NCI-H460 (cell line): ENCODE measurements at regions not wholly inside any gene's neighbourhood (a gene's known extent, or its start where the extent isn't known, plus 50 kb on each side); places are given as distances from the start of the nearest gene placed in this dataset.
A peak's percentile ranks its signal among the peaks of the same experiment; 100 is the strongest.
"Not testable (repeated sequence)": the region's sequence is repeated elsewhere in the genome, so short reads cannot be mapped to it uniquely, and the experiment has no call there.

Experiments
- DNase-seq: peaks from one replicate; pipeline ENCODE4 v3.0.0-alpha.2; 2016; ENCODE audit warnings: low read depth; ENCODE audit errors: extremely low read depth

DNA sequence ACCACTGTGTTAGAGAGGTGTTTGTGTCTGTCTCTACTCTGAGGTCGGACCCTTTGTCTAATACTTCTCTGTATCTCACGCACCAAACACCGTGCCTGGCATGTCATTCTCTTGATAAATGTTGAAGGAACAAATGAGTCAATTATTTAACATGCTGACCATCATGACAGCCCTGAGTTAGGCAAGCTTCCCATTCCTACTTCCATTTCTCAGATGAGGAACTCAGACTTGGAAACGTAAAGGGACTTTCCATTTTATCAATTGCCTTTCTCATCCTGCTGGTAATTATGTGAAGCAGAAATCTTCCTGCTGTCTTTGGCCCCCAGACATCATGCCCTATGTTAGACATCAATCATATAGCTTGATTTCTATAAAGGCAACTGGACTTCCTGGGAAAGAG lies 227.0 kb upstream of the ECI2 start:
- no peak for DNase-seq

DNA sequence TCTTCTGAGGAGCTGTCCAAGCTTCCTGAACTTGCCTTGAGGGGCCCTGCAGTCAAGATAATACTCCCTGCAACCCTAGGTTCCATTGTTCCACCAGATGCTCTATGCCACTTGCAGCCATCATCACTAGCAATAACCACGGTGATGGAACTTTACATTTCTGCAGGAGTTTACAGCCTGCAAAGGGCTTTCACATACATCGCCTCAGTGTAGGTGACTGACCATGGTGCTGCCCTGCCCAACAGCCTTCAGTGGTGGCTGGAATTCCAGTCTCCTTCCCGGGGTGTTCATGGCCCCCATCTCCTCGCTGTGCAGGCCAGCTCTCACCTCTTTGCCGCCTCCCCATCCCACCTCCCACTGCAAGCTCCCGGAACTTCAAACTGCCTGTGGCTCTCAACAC lies 225.5 kb upstream of the ECI2 start:
- DNase-seq: no peak

DNA sequence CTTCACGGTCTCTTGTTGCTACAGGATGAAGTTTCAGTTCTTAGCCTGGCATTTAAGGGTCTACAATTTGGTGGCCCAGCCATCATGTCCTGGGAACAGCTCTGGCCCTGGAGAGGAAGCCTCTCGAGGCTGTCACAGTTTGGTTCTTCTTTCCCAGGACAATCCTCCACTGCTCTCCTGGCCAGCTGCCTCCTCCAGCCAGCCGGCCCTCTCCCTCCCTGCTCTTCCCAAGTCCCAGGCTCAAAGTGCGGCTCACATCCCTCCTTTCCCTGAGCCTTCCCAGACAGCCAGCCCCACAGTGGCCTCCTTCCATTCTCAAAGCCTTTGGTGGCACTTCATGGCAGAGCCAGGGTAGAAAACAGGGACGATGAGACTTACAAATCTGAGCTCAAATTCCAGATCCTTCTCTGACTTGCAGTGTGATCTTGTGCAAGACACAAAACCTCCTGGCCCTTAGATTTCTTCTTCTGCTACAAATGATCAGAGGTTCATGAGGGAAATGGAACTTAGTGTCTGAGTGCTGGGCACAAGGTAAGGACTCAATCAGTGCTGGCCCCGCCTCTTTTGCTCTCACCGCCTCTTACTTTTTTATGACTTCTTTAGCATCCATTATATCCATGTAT lies 223.8 kb upstream of the ECI2 start:
- no peak for DNase-seq

- DNase-seq: peak; percentile 99
Measured at GRCh38 chr6:4358414-4359107, 223.2 kb upstream of the ECI2 start.

- not testable (repeated sequence) for DNase-seq
Measured at GRCh38 chr6:4357660-4358152, 222.3 kb upstream of the ECI2 start.

- DNase-seq: no peak
Measured at GRCh38 chr6:4356899-4357659, 221.7 kb upstream of the ECI2 start.

GRCh38 chr6:4355241-4355640 lies 219.9 kb upstream of the ECI2 start:
- no peak for DNase-seq

GRCh38 chr6:4354181-4354580 lies 218.8 kb upstream of the ECI2 start:
- no peak for DNase-seq

DNA sequence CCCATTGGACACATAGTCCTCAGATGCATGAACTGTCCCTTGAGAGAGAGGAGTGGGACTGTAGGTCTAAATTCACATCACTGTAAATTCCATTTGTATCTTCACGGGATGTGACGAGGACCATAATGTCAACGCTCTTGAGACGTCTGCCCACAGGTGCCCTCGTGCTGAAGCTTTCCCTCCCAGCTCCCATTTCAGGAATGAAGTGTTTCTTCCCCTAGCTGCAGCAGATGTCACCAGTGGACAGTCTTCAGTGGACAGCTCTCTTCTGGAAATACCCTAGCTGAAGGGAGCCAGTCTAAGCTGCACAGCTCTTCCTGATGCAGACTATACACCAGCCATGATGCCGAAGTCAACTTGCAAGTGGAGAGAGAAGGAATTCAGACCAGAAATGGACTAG lies 217.4 kb upstream of the ECI2 start:
- DNase-seq: no peak

- no peak for DNase-seq
Measured at GRCh38 chr6:4352322-4352669, 216.9 kb upstream of the ECI2 start.

GRCh38 chr6:4351520-4352321 lies 216.3 kb upstream of the ECI2 start:
- peak; percentile 63 for DNase-seq

GRCh38 chr6:4350567-4351519 lies 215.5 kb upstream of the ECI2 start:
- no peak for DNase-seq

- DNase-seq: no peak
Measured at GRCh38 chr6:4349931-4350330, 214.6 kb upstream of the ECI2 start.

DNA sequence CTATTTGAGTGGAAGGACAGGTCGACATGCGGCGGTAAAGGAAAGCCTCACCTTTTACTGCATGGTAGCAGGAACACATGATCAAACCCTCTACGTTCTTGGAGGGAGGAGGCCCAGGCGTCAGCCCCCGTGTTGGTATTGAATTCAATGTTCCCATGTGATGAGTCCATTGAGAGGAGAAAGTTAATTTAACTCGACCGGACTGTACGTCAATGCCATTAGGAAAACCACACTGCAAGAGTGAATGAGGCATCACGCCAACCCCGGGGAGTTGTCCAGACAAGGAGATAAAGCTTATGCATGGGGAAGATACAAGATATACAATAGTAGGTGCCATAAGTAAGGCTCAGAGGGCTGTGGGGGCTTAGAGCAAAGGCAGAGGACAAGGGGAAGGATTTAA lies 213.9 kb upstream of the ECI2 start:
- DNase-seq: no peak

GRCh38 chr6:4348462-4349112 lies 213.2 kb upstream of the ECI2 start:
- DNase-seq: no peak

DNA sequence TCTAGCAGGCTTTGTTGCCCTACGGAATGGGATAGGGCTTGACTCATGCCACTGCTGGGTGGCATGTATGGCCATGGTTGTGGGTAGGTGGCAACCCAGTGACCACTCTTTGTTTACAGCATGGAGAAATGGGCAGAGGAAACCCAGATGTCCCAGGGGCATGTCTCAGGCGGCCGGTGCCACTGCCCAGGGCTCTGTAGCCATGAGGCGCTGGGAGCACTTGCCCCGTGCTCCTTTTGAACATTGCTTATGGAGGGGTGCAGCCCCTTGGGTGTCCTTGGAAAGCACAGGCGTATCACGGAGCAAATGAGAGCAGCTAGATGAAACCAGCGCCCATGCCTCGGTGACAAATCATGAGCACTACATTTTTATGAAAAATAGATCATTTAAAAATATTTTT lies 212.5 kb upstream of the ECI2 start:
- no peak for DNase-seq

- no peak for DNase-seq
Measured at GRCh38 chr6:4346659-4347333, 211.4 kb upstream of the ECI2 start.

DNA sequence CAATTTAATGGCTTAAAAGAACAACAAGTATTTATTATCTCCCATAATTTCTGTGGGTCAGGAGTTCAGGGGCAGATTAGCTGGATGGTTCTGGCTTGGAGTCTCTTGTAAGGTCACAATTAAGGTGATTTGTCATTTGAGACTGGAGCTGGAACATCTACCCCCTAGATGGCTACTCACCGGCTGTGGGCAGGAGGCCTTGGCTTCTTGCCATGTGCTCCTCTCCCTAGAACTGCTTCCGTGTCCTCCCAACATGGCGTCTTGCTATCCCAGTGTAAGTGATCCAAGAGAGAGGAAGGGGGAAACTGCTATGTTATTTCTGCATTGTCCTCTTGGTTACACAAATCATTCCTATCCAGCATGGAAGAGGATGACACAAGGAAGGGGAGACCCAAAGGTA lies 210.2 kb upstream of the ECI2 start:
- DNase-seq: no peak
